ENCODE measurements at regions not wholly inside any gene's neighbourhood (a gene's known extent, or its start where the extent isn't known, plus 50 kb on each side); places are given as distances from the start of the nearest gene placed in this dataset.

- no peaks in the 10 kb centered on the region for H3K9me3 ChIP-seq (ENCODE audit: control insufficient read depth in 4 of 4, insufficient read depth in 3 of 4, low read length in 3 of 4)
- no peaks in the 10 kb centered on the region for H3K36me3 ChIP-seq (ENCODE audit: control insufficient read depth in 4 of 4, insufficient read depth in 4 of 4, low read length in 4 of 4)
- no peak for ATAC-seq (ENCODE audit: insufficient read depth, low FRiP score)
- TF ChIP-seq CTCF (IDR thresholded peaks at IDR 0.05; ENCODE audit: control extremely low read depth, extremely low read depth): no peak
- no peak for DNase-seq
- H3K27me3 ChIP-seq (ENCODE audit: control insufficient read depth in 3 of 3, insufficient read depth in 3 of 3, low read length in 2 of 3): no peaks in the 10 kb centered on the region
- H3K27ac ChIP-seq (ENCODE audit: low read depth in 1 of 2, low read length in 1 of 2): no peak overlapping the region
- no peak overlapping the region for H3K4me3 ChIP-seq
- H3K4me1 ChIP-seq (ENCODE audit: control insufficient read depth in 5 of 5, insufficient read depth in 5 of 5, low read length in 5 of 5): peaks cover 0 to 2% (median 0%) of the 10 kb centered on the region in 5 donors
- no peak overlapping the region for H3K9ac ChIP-seq (ENCODE audit: insufficient read depth in 1 of 2, low read length in 2 of 2)
- 28 to 41% methylated on average over 6 of the region's 6 CpGs for WGBS, 2 donors
Observed at GRCh38 chr21:15243406-15243805, 178.6 kb upstream of the NRIP1 start.

DNA sequence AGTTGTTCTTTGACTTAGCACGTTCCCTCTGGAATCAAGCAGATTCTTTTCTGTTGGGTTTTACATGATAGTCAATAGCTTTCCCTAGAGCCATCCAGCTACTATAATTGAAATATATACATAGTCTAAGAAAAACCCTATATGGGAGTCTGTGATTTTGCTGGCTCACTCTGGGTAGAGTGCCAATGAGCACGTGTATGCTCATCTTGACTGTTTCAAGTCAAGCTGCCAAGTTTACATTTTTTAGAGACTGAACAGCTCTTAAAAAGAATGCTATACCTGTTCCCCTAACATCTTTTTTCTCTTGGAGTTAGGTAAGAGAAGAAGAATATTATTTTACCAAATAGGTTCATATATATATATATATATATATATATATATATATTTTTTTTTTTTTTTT is 182.8 kb upstream of the NRIP1 start:
- H3K27ac ChIP-seq (ENCODE audit: low read depth in 1 of 2, low read length in 1 of 2): no peak overlapping the region
- WGBS, 2 donors: 66 to 83% methylated on average over 2 of the region's 2 CpGs
- no peak for TF ChIP-seq CTCF (IDR thresholded peaks at IDR 0.05; ENCODE audit: control extremely low read depth, extremely low read depth)
- no peak overlapping the region for H3K4me3 ChIP-seq
- H3K9ac ChIP-seq (ENCODE audit: insufficient read depth in 1 of 2, low read length in 2 of 2): no peak overlapping the region
- no peaks in the 10 kb centered on the region for H3K4me1 ChIP-seq (ENCODE audit: control insufficient read depth in 5 of 5, insufficient read depth in 5 of 5, low read length in 5 of 5)
- H3K36me3 ChIP-seq (ENCODE audit: control insufficient read depth in 4 of 4, insufficient read depth in 4 of 4, low read length in 4 of 4): no peaks in the 10 kb centered on the region
- H3K9me3 ChIP-seq (ENCODE audit: control insufficient read depth in 4 of 4, insufficient read depth in 3 of 4, low read length in 3 of 4): no peaks in the 10 kb centered on the region
- DNase-seq (peak in 1 of 3 donors; percentile 27), ATAC-seq (ENCODE audit: insufficient read depth, low FRiP score) (no peak)
- H3K27me3 ChIP-seq (ENCODE audit: control insufficient read depth in 3 of 3, insufficient read depth in 3 of 3, low read length in 2 of 3): no peaks in the 10 kb centered on the region

DNA sequence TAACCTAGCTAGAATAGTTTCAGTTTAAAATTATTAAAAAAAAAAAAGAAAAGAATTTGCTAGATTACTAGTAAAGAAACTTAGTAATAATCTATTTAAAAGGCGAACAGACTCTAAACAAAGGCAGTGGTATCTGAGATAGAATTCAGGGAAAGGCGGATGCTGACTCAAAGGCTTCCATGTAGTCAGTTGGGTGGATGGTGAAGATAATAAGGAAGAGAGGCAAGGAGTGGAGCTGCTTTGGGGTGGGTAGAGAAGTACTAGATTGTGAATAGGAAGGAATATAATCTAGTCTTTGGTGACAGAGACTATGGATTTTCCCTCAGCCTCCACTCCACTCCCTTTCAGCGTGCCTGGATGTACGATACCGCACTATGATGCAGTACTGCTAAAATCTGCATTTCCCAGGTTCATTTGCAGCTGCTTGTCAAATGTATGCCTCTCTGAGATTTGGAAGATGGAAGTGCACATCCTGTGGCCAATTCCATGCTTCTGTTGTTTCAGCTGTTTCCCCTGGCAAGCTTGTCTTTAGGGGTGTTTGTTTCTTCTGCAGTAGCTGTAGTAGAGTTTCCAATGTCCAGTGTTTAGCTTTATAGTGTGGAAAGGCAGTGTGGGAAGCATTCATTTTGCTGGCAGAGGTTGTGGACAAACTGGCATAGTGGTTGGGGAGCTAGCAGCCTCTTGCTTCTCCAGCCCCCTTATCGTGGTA is 184.6 kb upstream of the NRIP1 start:
- Histone ChIP-seq H3K9me3 (ENCODE audit: control insufficient read depth in 4 of 4, insufficient read depth in 3 of 4, low read length in 3 of 4) (no peaks in the 10 kb centered on the region), H3K36me3 (ENCODE audit: control insufficient read depth in 4 of 4, insufficient read depth in 4 of 4, low read length in 4 of 4) (no peaks in the 10 kb centered on the region), H3K27ac (ENCODE audit: low read depth in 1 of 2, low read length in 1 of 2) (no peak overlapping the region), H3K4me1 (ENCODE audit: control insufficient read depth in 5 of 5, insufficient read depth in 5 of 5, low read length in 5 of 5) (no peaks in the 10 kb centered on the region), H3K27me3 (ENCODE audit: control insufficient read depth in 3 of 3, insufficient read depth in 3 of 3, low read length in 2 of 3) (no peaks in the 10 kb centered on the region), H3K9ac (ENCODE audit: insufficient read depth in 1 of 2, low read length in 2 of 2) (no peak overlapping the region), H3K4me3 (no peak overlapping the region)
- WGBS, 2 donors: 90 to 93% methylated on average over 6 of the region's 6 CpGs
- ATAC-seq (ENCODE audit: insufficient read depth, low FRiP score): no peak
- no peak for DNase-seq
- TF ChIP-seq CTCF (IDR thresholded peaks at IDR 0.05; ENCODE audit: control extremely low read depth, extremely low read depth): no peak

DNA sequence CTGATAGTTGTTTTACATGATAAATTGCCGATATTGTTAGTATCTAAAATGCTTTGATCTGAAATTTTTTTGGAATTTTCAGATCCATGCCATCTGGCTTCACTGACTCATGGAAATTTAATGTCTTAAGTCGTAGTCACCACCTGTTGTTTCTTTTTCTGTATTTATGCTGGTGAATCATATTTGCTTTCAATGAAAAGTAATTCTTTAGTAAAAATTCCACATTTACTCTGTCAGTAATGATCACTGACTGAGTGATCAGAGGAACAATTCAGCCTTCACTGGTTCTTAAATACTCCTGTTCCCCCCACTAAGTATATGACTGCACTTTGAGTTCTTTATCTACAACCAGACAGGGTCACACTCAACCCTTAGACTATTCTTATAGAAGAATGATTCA is 185.6 kb upstream of the NRIP1 start:
- WGBS, 2 donors: 86 to 90% methylated on average over 2 of the region's 2 CpGs
- ATAC-seq (ENCODE audit: insufficient read depth, low FRiP score): no peak
- Histone ChIP-seq H3K9me3 (ENCODE audit: control insufficient read depth in 4 of 4, insufficient read depth in 3 of 4, low read length in 3 of 4) (no peaks in the 10 kb centered on the region), H3K9ac (ENCODE audit: insufficient read depth in 1 of 2, low read length in 2 of 2) (no peak overlapping the region), H3K4me1 (ENCODE audit: control insufficient read depth in 5 of 5, insufficient read depth in 5 of 5, low read length in 5 of 5) (no peaks in the 10 kb centered on the region), H3K27me3 (ENCODE audit: control insufficient read depth in 3 of 3, insufficient read depth in 3 of 3, low read length in 2 of 3) (no peaks in the 10 kb centered on the region), H3K4me3 (no peak overlapping the region), H3K36me3 (ENCODE audit: control insufficient read depth in 4 of 4, insufficient read depth in 4 of 4, low read length in 4 of 4) (no peaks in the 10 kb centered on the region), H3K27ac (ENCODE audit: low read depth in 1 of 2, low read length in 1 of 2) (no peak overlapping the region)
- no peak for DNase-seq
- TF ChIP-seq CTCF (IDR thresholded peaks at IDR 0.05; ENCODE audit: control extremely low read depth, extremely low read depth): no peak

Data from lung (tissue), 11 donors.